CD4-positive, alpha-beta T cell treated with Interleukin-17A for 1 hour (primary cell): ENCODE measurements at regions not wholly inside any gene's neighbourhood (a gene's known extent, or its start where the extent isn't known, plus 50 kb on each side); places are given as distances from the start of the nearest gene placed in this dataset.
"Not testable (repeated sequence)": the region's sequence is repeated elsewhere in the genome, so short reads cannot be mapped to it uniquely, and the experiment has no call there.

Experiments used
- DNase-seq: peaks from one replicate; pipeline ENCODE4 v3.0.0-alpha.2; 2020

- DNase-seq: no peak
Measured at GRCh38 chr6:9924971-9925370, 489.9 kb downstream of the TFAP2A start.

GRCh38 chr6:9921366-9921765 lies 493.5 kb downstream of the TFAP2A start:
- DNase-seq: no peak

GRCh38 chr6:9914951-9915350 lies 499.9 kb downstream of the TFAP2A start:
- no peak for DNase-seq

GRCh38 chr6:9901376-9901775 lies 513.5 kb downstream of the TFAP2A start:
- DNase-seq: no peak

GRCh38 chr6:9896806-9897205 lies 518.1 kb downstream of the TFAP2A start:
- no peak for DNase-seq

GRCh38 chr6:9890893-9891292 lies 524.0 kb downstream of the TFAP2A start:
- no peak for DNase-seq

GRCh38 chr6:9890469-9890868 lies 524.4 kb downstream of the TFAP2A start:
- no peak for DNase-seq

- no peak for DNase-seq
Measured at GRCh38 chr6:9878535-9878934, 536.3 kb downstream of the TFAP2A start.

GRCh38 chr6:9875605-9876353 lies 539.1 kb downstream of the TFAP2A start:
- no peak for DNase-seq

GRCh38 chr6:9862603-9863167 lies 552.2 kb downstream of the TFAP2A start:
- no peak for DNase-seq

- no peak for DNase-seq
Measured at GRCh38 chr6:9851541-9852380, 563.1 kb downstream of the TFAP2A start.

- no peak for DNase-seq
Measured at GRCh38 chr6:9851006-9851405, 563.9 kb downstream of the TFAP2A start.

- DNase-seq: no peak
Measured at GRCh38 chr6:9848094-9848493, 566.8 kb downstream of the TFAP2A start.

GRCh38 chr6:9841886-9842725 lies 572.8 kb downstream of the TFAP2A start:
- no peak for DNase-seq

GRCh38 chr6:9834233-9834632 lies 580.6 kb downstream of the TFAP2A start:
- no peak for DNase-seq

- no peak for DNase-seq
Measured at GRCh38 chr6:9831783-9832182, 583.1 kb downstream of the TFAP2A start.

- DNase-seq: no peak
Measured at GRCh38 chr6:9830808-9831207, 584.1 kb downstream of the TFAP2A start.

GRCh38 chr6:9825526-9825925 lies 589.3 kb downstream of the TFAP2A start:
- no peak for DNase-seq

GRCh38 chr6:9810727-9811126 lies 604.1 kb downstream of the TFAP2A start:
- DNase-seq: not testable (repeated sequence)

- DNase-seq: no peak
Measured at GRCh38 chr6:9810286-9810685, 604.6 kb downstream of the TFAP2A start.

GRCh38 chr6:9806195-9806594 lies 608.7 kb downstream of the TFAP2A start:
- no peak for DNase-seq

- no peak for DNase-seq
Measured at GRCh38 chr6:9801249-9801754, 613.6 kb downstream of the TFAP2A start.

GRCh38 chr6:9799582-9799981 lies 615.3 kb downstream of the TFAP2A start:
- DNase-seq: no peak
